ENCODE measurements at regions not wholly inside any gene's neighbourhood (a gene's known extent, or its start where the extent isn't known, plus 50 kb on each side); places are given as distances from the start of the nearest gene placed in this dataset.

- no peak for DNase-seq
Measured at GRCh38 chr22:48517039-48518030, 1310.3 kb downstream of the BRD1 start.

DNA sequence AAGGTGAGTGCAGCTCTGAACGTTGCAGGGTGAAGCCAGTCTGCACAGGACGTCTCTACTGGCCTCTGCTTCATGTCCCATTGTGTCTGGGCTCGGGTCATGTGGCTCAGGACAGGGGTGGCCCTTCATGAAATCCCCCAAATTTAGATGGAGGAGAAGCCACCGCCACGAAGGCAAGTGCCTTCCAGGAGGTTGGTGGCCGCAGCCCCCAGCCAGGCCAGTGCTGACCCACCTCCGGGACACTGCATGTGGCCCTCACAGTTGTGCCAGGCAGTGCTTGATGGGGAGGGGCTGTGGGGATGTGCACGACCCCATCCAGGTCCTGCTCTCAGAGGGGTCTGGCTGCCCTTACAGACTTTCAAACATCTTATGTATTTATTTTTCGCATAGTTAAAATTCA, 1311.1 kb downstream of the BRD1 start:
- DNase-seq = no peak

DNA sequence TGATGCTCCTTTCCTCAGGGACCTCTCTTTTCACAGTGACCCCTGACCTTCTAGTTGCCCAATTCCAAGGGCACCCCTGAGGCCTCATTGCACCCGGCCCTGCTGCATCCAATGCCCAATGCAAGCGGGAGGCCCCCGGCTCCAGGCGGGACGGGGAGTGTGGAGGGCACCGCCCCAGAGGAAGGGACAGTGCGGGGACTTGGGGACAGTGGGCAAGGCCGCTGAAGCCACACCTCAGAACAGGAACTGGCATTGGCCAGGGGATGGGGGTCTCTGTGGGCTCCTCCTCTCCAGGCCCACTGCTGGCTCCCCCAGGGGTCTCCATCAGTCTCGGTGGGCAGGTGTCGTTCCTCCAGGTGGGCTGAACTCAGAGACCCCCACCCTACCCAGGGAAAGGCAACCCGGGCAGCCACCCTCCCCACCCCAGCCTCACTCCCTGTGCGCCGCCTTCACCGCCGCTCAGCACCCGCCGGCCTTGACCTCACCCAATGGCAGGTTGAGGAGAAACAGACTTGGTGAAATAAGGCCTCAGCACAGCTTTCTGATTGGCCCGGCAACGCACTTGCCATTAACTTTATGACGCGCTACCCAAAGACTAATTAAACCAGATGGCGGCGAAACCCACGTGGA, 1312.0 kb downstream of the BRD1 start:
- DNase-seq = no peak

GRCh38 chr22:48513929-48514328, 1313.7 kb downstream of the BRD1 start:
- DNase-seq = no peak

DNA sequence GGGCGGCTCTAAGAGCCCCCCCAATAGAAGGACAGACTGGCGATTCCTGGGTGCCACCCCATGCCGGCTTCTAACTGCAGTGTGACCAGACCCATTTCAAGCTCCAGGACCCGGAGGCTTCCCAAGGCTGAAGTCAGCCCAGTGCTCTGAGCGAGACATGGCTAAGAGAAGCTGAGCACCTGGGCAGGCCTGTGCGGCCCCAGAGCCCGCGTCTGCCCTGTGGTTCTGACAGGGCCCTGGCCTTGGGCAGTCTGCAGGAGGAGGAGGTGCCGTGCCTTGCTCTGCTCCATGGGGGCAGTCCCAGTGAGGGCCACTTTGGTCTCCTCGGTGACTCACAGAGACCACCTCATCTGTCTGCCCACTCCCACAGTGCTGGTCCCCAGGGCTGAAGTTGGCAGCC, 1314.2 kb downstream of the BRD1 start:
- no peak for DNase-seq

- DNase-seq = no peak
Measured at GRCh38 chr22:48511781-48512327, 1315.8 kb downstream of the BRD1 start.

GRCh38 chr22:48511211-48511610, 1316.5 kb downstream of the BRD1 start:
- DNase-seq = no peak

- no peak for DNase-seq
Measured at GRCh38 chr22:48510599-48510998, 1317.1 kb downstream of the BRD1 start.

- no peak for DNase-seq
Measured at GRCh38 chr22:48507595-48508350, 1319.9 kb downstream of the BRD1 start.

DNA sequence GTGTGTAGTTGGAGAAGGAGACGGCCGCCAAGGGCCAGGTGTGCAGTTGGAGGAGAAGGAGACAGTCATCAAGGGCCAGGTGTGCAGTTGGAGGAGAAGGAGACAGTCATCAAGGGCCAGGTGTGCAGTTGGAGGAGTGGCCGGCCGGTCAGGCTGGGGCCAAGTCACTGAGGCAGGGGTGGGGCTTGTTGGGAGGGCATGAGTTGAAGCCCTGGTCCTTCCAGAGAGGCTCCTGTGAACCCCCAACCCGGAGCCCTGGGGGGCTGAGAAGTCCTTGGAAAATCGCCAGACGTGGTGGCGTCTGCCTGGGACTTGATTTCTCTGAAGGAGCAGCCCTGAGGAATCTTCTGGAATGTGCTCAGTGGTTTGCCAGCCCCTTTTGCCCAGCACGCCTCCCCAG, 1320.5 kb downstream of the BRD1 start:
- DNase-seq = no peak

DNA sequence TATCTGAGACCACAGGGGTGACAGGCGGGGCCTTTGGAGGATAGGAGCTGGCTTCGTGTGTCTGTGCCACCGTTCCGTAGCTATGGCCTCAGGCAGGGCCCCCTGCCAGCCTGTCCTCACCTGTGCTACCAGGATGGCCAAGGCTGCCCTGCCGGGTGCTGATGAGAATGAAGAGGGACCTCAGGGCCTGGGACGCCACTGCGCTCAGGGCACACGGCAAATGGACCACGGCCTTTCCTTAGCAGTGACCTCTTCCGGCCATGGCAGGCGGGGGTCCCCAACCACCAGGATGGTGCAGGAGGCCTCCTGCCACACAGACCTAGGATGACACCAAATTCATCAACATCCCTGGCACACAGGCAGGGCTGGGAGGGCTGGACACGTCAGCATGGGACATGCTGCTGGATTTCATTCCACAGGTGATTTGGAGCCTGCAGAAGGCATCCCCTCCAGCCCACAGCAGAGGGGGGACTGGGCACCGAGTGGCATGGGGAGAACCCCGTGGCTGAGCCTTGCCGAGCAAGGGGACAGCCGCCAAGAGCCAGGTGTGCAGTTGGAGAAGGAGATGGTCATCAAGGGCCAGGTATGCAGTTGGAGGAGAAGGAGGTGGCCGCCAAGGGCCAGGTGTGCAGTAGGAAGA, 1321.0 kb downstream of the BRD1 start:
- DNase-seq = no peak

- no peak for DNase-seq
Measured at GRCh38 chr22:48505891-48506290, 1321.8 kb downstream of the BRD1 start.

DNA sequence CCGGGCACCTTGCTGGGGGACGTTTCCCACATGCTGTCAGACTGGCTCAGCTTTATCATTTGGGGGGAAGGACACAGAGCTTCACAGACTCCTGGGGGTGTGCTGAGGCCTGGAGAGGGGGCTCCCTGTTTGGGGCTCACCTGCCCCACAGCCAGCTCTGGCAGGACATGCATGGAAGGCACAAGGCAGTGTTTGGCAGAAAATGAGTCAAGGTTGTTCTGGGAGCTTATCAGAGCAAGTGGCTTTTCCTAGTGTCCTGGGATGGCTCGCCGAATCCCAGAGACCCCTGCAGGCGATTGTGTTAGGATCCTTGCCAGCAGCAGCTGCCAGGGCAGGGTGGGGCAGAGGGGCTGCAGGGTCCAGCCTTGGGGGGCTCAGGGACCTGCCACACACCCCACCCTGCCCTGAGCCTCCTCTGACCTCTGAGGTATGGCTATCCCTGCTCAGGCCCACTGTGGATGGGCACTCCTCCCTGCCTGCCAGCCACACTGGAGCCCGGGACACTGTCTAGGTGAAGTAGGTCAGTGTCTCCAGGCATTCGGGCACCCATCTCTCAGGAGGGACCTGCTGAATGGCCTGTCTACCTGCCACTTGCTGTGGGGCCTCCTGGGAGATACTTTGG, 1323.0 kb downstream of the BRD1 start:
- no peak for DNase-seq

DNA sequence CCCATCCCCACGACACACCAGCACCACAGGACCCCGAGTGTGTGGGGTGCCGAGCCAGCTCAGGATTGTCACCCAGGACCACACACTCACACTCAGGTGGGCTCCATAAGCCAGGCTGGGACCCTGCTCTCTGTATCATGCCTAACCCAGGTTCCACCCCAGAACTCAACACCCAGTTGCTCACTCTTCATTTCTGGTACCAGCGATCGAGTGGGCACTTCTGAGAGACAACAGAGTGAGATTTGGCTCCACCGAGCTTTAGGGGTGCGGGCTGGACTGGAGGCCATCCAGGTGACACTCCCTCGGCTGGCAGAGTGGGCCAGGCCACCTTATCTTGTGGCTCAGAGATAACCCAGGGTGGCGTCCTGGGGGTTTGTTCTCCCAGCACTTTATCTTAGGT, 1323.8 kb downstream of the BRD1 start:
- DNase-seq = no peak

GRCh38 chr22:48503035-48503625, 1324.5 kb downstream of the BRD1 start:
- no peak for DNase-seq

- no peak for DNase-seq
Measured at GRCh38 chr22:48501231-48501750, 1326.4 kb downstream of the BRD1 start.

- no peak for DNase-seq
Measured at GRCh38 chr22:48500471-48501230, 1327.0 kb downstream of the BRD1 start.

GRCh38 chr22:48499456-48500425, 1327.9 kb downstream of the BRD1 start:
- DNase-seq = no peak

DNA sequence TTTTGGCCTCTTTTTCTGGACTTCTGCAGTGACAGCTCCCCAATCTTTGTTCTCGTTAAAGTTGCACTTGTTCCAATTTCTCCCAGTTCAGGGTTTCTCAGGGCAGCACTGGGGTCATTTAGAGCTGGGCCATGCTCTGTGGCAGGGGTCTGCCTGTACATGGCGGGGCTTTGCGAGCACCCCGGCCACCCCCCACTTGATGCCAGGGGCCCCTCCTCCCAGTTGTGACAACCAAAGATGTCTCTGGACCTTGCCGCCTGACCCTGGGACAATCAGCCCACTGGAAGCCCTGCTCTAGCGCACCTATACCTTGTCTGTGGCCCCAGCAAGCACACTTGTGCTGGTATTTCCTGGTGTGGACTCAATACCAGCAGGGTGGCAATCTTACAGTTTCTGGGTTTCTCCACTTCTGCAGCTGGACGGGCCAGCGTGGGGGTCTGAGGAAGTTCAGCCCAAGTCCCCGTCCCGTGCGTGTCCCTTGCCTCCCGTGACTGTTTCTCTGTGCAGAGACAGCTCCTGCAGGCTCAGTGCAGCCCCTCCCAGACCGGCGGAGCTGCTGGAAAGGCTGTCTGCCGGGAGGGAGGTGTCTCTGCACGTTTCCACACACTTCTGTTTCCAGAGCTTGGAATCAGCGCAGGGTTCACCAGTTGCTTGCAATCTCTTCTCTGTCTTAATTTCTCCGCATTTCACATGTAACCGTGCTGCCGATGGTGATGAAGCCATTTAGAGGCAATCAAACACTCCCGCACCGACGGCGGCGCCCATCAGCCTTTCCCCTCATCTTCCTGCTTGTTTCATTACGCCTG, 1328.9 kb downstream of the BRD1 start:
- DNase-seq = no peak
